KMS-11 (cell line): ENCODE measurements at regions not wholly inside any gene's neighbourhood (a gene's known extent, or its start where the extent isn't known, plus 50 kb on each side); places are given as distances from the start of the nearest gene placed in this dataset.
A peak's percentile ranks its signal among the peaks of the same experiment; 100 is the strongest.

ENCODE experiments used
- H2AFZ ChIP-seq: fragments of 200-600 bp; sonication (generic); 2 replicates; pipeline ENCODE4 v1.6.1; 2016; ENCODE audit warnings: antibody characterized with exemption, mixed run types, low read depth
- H3K27ac ChIP-seq: fragments of 200-600 bp; sonication (generic); 2 replicates; pipeline ENCODE4 v1.6.1; 2016; ENCODE audit warnings: mild to moderate bottlenecking, mixed run types
- H3K27me3 ChIP-seq: fragments of 200-600 bp; sonication (generic); 2 replicates; pipeline ENCODE4 v1.6.1; 2017; ENCODE audit warnings: mild to moderate bottlenecking, low read depth, mixed run types, moderate library complexity; ENCODE audit not compliant: insufficient read depth
- H3K36me3 ChIP-seq: fragments of 200-600 bp; sonication (generic); 2 replicates; pipeline ENCODE4 v1.6.1; 2017; ENCODE audit warnings: mild to moderate bottlenecking, mixed run types; ENCODE audit not compliant: insufficient read depth
- H3K4me1 ChIP-seq: fragments of 200-600 bp; sonication (generic); 2 replicates; pipeline ENCODE4 v1.6.1; 2016; ENCODE audit warnings: mild to moderate bottlenecking, low read depth, mixed run types; ENCODE audit not compliant: poor library complexity, severe bottlenecking
- H3K4me2 ChIP-seq: fragments of 200-600 bp; sonication (generic); 2 replicates; pipeline ENCODE4 v1.7.0; 2016; ENCODE audit warnings: mild to moderate bottlenecking, mixed run types
- H3K4me3 ChIP-seq: fragments of 200-600 bp; sonication (generic); IDR thresholded peaks from 2 replicates; pipeline ENCODE4 v1.6.1; 2017; ENCODE audit warnings: low read depth, low read length, mixed read lengths; ENCODE audit not compliant: insufficient read depth
- H3K79me2 ChIP-seq: fragments of 200-600 bp; sonication (generic); 2 replicates; pipeline ENCODE4 v1.6.1; 2016; ENCODE audit warnings: low read depth, mixed run types; ENCODE audit not compliant: insufficient read depth
- H3K9ac ChIP-seq: fragments of 200-600 bp; sonication (generic); 2 replicates; pipeline ENCODE4 v1.6.1; 2016; ENCODE audit warnings: mild to moderate bottlenecking, mixed run types
- H4K20me1 ChIP-seq: fragments of 200-600 bp; sonication (generic); 2 replicates; pipeline ENCODE4 v1.6.1; 2016; ENCODE audit warnings: mild to moderate bottlenecking, mixed run types; ENCODE audit not compliant: insufficient read depth
- CTCF ChIP-seq: fragments of 200-600 bp; sonication (generic); conservative IDR thresholded peaks from 2 replicates; pipeline ENCODE4 v1.6.1; 2017; ENCODE audit warnings: low read depth, mild to moderate bottlenecking, antibody characterized with exemption, low read length, moderate library complexity, mixed read lengths

DNA sequence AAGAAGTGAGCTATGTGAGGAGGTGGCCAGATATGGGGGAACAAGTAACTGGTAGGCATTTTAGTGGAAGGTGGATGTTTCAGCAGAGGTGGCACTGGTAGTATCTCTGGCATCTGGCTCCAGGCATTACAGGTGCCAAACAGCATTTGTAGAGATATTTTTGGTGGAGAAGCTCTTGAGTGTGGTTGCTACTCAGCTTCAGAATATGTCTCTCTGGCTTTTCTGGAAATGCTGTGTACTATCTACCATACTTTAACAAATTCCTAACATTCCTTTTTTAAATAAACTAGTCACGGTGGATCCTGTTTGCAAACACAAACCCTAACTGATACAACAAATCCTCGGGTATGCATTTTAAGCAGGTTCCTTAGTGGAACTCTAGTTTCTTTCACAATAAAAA lies 128.0 kb downstream of the BARX2 start:
- Histone ChIP-seq H2AFZ (no peak overlapping the region), H3K9ac (no peak overlapping the region), H4K20me1 (no peaks in the 10 kb centered on the region), H3K4me2 (no peak overlapping the region), H3K4me1 (no peaks in the 10 kb centered on the region), H3K36me3 (no peaks in the 10 kb centered on the region), H3K79me2 (no peaks in the 10 kb centered on the region), H3K27me3 (no peaks in the 10 kb centered on the region), H3K27ac (no peak overlapping the region), H3K4me3 (no peak overlapping the region)
- TF ChIP-seq CTCF: no peak

- no peaks in the 10 kb centered on the region for H3K36me3 ChIP-seq
- H3K27ac ChIP-seq: no peak overlapping the region
- TF ChIP-seq CTCF: no peak
- no peaks in the 10 kb centered on the region for H4K20me1 ChIP-seq
- H3K4me2 ChIP-seq: no peak overlapping the region
- H3K27me3 ChIP-seq: no peaks in the 10 kb centered on the region
- H3K4me1 ChIP-seq: no peaks in the 10 kb centered on the region
- no peaks in the 10 kb centered on the region for H3K79me2 ChIP-seq
- H3K4me3 ChIP-seq: no peak overlapping the region
- H2AFZ ChIP-seq: no peak overlapping the region
- no peak overlapping the region for H3K9ac ChIP-seq
These were observed 129.6 kb downstream of the BARX2 start for GRCh38 chr11:129505266-129505665.

GRCh38 chr11:129508163-129508562 lies 132.5 kb downstream of the BARX2 start:
- Histone ChIP-seq H2AFZ (no peak overlapping the region), H4K20me1 (no peaks in the 10 kb centered on the region), H3K9ac (no peak overlapping the region), H3K36me3 (no peaks in the 10 kb centered on the region), H3K4me2 (no peak overlapping the region), H3K27ac (no peak overlapping the region), H3K79me2 (no peaks in the 10 kb centered on the region), H3K4me3 (no peak overlapping the region), H3K4me1 (no peaks in the 10 kb centered on the region), H3K27me3 (no peaks in the 10 kb centered on the region)
- no peak for TF ChIP-seq CTCF

DNA sequence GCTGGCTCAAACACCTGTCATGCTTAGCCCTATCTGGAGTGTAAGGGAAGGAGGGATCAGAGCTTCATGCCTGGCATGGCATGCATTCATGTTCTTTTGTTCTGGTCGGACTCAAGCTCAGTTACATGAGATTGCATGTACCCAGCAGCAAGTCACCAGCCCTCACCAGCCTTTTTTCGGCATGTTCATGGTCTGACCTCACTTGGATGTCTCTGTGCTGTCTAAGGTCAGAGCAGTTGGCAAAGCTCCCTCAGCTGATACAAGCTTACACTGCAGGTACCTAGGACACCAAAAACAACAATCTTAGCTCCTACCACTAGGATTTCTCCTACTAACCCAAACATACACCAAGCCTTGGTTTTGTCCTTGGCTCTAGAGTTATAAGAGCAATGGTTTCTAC lies 152.6 kb downstream of the BARX2 start:
- no peaks in the 10 kb centered on the region for H3K79me2 ChIP-seq
- no peaks in the 10 kb centered on the region for H4K20me1 ChIP-seq
- peak overlapping the region; percentile 54; the same call in 1 of the 2 replicates for H2AFZ ChIP-seq
- H3K9ac ChIP-seq: no peak overlapping the region
- H3K27ac ChIP-seq: peak overlapping the region; percentile 38; the same call in 1 of the 2 replicates
- H3K27me3 ChIP-seq: no peaks in the 10 kb centered on the region
- peaks cover 22% of the 10 kb centered on the region for H3K4me1 ChIP-seq
- H3K4me3 ChIP-seq: no peak overlapping the region
- H3K36me3 ChIP-seq: no peaks in the 10 kb centered on the region
- no peak for TF ChIP-seq CTCF
- H3K4me2 ChIP-seq: peak overlapping the region; percentile 57
